Fibroblast of lung (primary cell): ENCODE measurements at regions not wholly inside any gene's neighbourhood (a gene's known extent, or its start where the extent isn't known, plus 50 kb on each side); places are given as distances from the start of the nearest gene placed in this dataset.

Experiments used
- DNase-seq, 2 donors: peaks; one replicate each; pipeline versions ENCODE4 v3.0.0 to v3.0.0-alpha.2; 2010; ENCODE audit warnings: low read depth in 2 of 2
- H2AFZ ChIP-seq: 2 replicates; pipeline ENCODE4 v1.5.1; 2012; ENCODE audit warnings: low read length, control low read depth, inconsistent platforms
- H3K27ac ChIP-seq: 2 replicates; pipeline ENCODE4 v1.5.1; 2011; ENCODE audit warnings: low read length, control low read depth; ENCODE audit not compliant: insufficient read depth
- H3K27me3 ChIP-seq: 2 replicates; pipeline ENCODE4 v1.5.1; 2011; ENCODE audit warnings: mild to moderate bottlenecking, low read length; ENCODE audit not compliant: control insufficient read depth, insufficient read depth
- H3K36me3 ChIP-seq: 2 replicates; pipeline ENCODE4 v1.5.1; 2011; ENCODE audit warnings: low read length; ENCODE audit not compliant: control insufficient read depth, insufficient read depth
- H3K4me1 ChIP-seq: 2 replicates; pipeline ENCODE4 v1.5.1; 2011; ENCODE audit warnings: low read length; ENCODE audit not compliant: control insufficient read depth, insufficient read depth; ENCODE audit errors: extremely low read depth
- H3K4me2 ChIP-seq: 2 replicates; pipeline ENCODE4 v1.5.1; 2011; ENCODE audit warnings: low read length, control low read depth; ENCODE audit not compliant: insufficient read depth; ENCODE audit errors: extremely low read depth
- H3K4me3 ChIP-seq, 4 experiments: fragments of 200-600 bp in 1 of 4; sonication (generic) in 1 of 4; replicated peaks in 1 of 4; 2 replicates each; pipeline ENCODE4 v1.5.1; 2011 to 2016; ENCODE audit warnings: low read length in 4 of 4, low read depth in 3 of 4, mild to moderate bottlenecking in 3 of 4, control low read depth in 2 of 4, inconsistent platforms in 1 of 4, mixed read lengths in 1 of 4; ENCODE audit not compliant: insufficient read depth in 1 of 4; ENCODE audit errors: control extremely low read depth in 1 of 4
- H3K79me2 ChIP-seq: 2 replicates; pipeline ENCODE4 v1.5.1; 2012; ENCODE audit warnings: mild to moderate bottlenecking, low read length, inconsistent platforms; ENCODE audit not compliant: control insufficient read depth, insufficient read depth
- H3K9ac ChIP-seq: 2 replicates; pipeline ENCODE4 v1.5.1; 2011; ENCODE audit warnings: mild to moderate bottlenecking, low read length, control low read depth; ENCODE audit not compliant: insufficient read depth
- H3K9me3 ChIP-seq: 2 replicates; pipeline ENCODE4 v1.5.1; 2012; ENCODE audit warnings: low read depth, low read length; ENCODE audit not compliant: control insufficient read depth, insufficient read depth
- H4K20me1 ChIP-seq: 2 replicates; pipeline ENCODE4 v1.5.1; 2011; ENCODE audit warnings: low read length; ENCODE audit not compliant: control insufficient read depth, insufficient read depth; ENCODE audit errors: extremely low read depth
- CTCF ChIP-seq, 2 donors: IDR thresholded peaks in 1 of 2; conservative IDR thresholded peaks in 1 of 2; 1 replicate in 1 of 2; 2 replicates in 1 of 2; pipeline ENCODE4 v1.5.1; 2011 to 2012; ENCODE audit warnings: low read length in 2 of 2, control low read depth in 1 of 2, inconsistent platforms in 1 of 2, low read depth in 1 of 2, mild to moderate bottlenecking in 1 of 2
- EZH2 ChIP-seq: IDR thresholded peaks from 2 replicates; pipeline ENCODE4 v1.5.1; 2012; ENCODE audit warnings: low read length, control low read depth, mild to moderate bottlenecking; ENCODE audit errors: missing control alignments

GRCh38 chr21:35840949-35841348 lies 219.4 kb downstream of the SETD4 start:
- TF ChIP-seq CTCF (conservative IDR thresholded peaks at IDR 0.05 in 1 of 2, IDR thresholded peaks at IDR 0.05 in 1 of 2; ENCODE audit: low read depth in 1 of 2, low read length in 2 of 2) (no peak), EZH2 (no peak)
- no peaks in the 10 kb centered on the region for H3K27me3 ChIP-seq
- DNase-seq = no peak
- no peaks in the 10 kb centered on the region for H4K20me1 ChIP-seq
- no peaks in the 10 kb centered on the region for H3K9me3 ChIP-seq
- H3K4me3 ChIP-seq = no peak overlapping the region
- no peaks in the 10 kb centered on the region for H3K4me1 ChIP-seq
- H3K27ac ChIP-seq = no peak overlapping the region
- H3K4me2 ChIP-seq = no peak overlapping the region
- no peak overlapping the region for H3K9ac ChIP-seq
- H2AFZ ChIP-seq = no peak overlapping the region
- no peaks in the 10 kb centered on the region for H3K79me2 ChIP-seq
- H3K36me3 ChIP-seq = no peaks in the 10 kb centered on the region

GRCh38 chr21:35840197-35840799 lies 220.0 kb downstream of the SETD4 start:
- no peak for TF ChIP-seq EZH2
- TF ChIP-seq CTCF (conservative IDR thresholded peaks at IDR 0.05 in 1 of 2, IDR thresholded peaks at IDR 0.05 in 1 of 2; ENCODE audit: low read depth in 1 of 2, low read length in 2 of 2) = peak; percentile 86 to 91
- Histone ChIP-seq H3K27ac (no peak overlapping the region), H3K9ac (no peak overlapping the region)

GRCh38 chr21:35838987-35839763 lies 221.2 kb downstream of the SETD4 start:
- no peaks in the 10 kb centered on the region for H3K27me3 ChIP-seq
- H3K79me2 ChIP-seq = no peaks in the 10 kb centered on the region
- H3K9me3 ChIP-seq = no peaks in the 10 kb centered on the region
- no peak overlapping the region for H3K27ac ChIP-seq
- no peak overlapping the region for H2AFZ ChIP-seq
- no peaks in the 10 kb centered on the region for H4K20me1 ChIP-seq
- no peak for DNase-seq
- no peak overlapping the region for H3K4me2 ChIP-seq
- no peak overlapping the region for H3K9ac ChIP-seq
- no peaks in the 10 kb centered on the region for H3K36me3 ChIP-seq
- no peaks in the 10 kb centered on the region for H3K4me1 ChIP-seq
- H3K4me3 ChIP-seq = no peak overlapping the region
- TF ChIP-seq CTCF (conservative IDR thresholded peaks at IDR 0.05 in 1 of 2, IDR thresholded peaks at IDR 0.05 in 1 of 2; ENCODE audit: low read depth in 1 of 2, low read length in 2 of 2) (no peak), EZH2 (no peak)

More at GRCh38 chr21:35840197-35840799, 220.0 kb downstream of the SETD4 start:
- Histone ChIP-seq H4K20me1 (no peaks in the 10 kb centered on the region), H3K79me2 (no peaks in the 10 kb centered on the region), H3K4me1 (no peaks in the 10 kb centered on the region), H3K9me3 (no peaks in the 10 kb centered on the region), H3K4me3 (no peak overlapping the region), H3K36me3 (no peaks in the 10 kb centered on the region), H2AFZ (no peak overlapping the region), H3K27me3 (no peaks in the 10 kb centered on the region), H3K4me2 (no peak overlapping the region)
- peak; percentile 80 to 95 for DNase-seq
